Endodermal cell (in vitro differentiated cells): ENCODE measurements at regions not wholly inside any gene's neighbourhood (a gene's known extent, or its start where the extent isn't known, plus 50 kb on each side); places are given as distances from the start of the nearest gene placed in this dataset.
"Not testable (repeated sequence)": the region's sequence is repeated elsewhere in the genome, so short reads cannot be mapped to it uniquely, and the experiment has no call there.

Experiments used
- DNase-seq: peaks from one replicate; pipeline ENCODE4 v3.0.0-alpha.2; 2017
- H3K27ac ChIP-seq: 2 replicates; pipeline ENCODE4 v1.5.1; 2013; ENCODE audit warnings: mild to moderate bottlenecking, low read depth, low read length, moderate library complexity
- H3K27me3 ChIP-seq: 2 replicates; pipeline ENCODE4 v1.6.1; 2013; ENCODE audit warnings: mild to moderate bottlenecking, low read length, moderate library complexity; ENCODE audit not compliant: insufficient read depth, control insufficient read depth, poor library complexity, severe bottlenecking
- H3K36me3 ChIP-seq: 2 replicates; pipeline ENCODE4 v1.7.0; 2013; ENCODE audit warnings: mild to moderate bottlenecking, low read length, moderate library complexity; ENCODE audit not compliant: control insufficient read depth, insufficient read depth
- H3K4me1 ChIP-seq: one replicate; pipeline ENCODE4 v1.7.0; 2013; ENCODE audit warnings: low read length; ENCODE audit not compliant: control insufficient read depth, insufficient read depth
- H3K4me3 ChIP-seq: 2 replicates; pipeline ENCODE4 v1.5.1; 2013; ENCODE audit warnings: mild to moderate bottlenecking, low read length, moderate library complexity
- H3K9ac ChIP-seq: 2 replicates; pipeline ENCODE4 v1.6.1; 2013; ENCODE audit warnings: mild to moderate bottlenecking, low read length, moderate library complexity; ENCODE audit not compliant: poor library complexity, severe bottlenecking; ENCODE audit errors: extremely low read depth
- H3K9me3 ChIP-seq: 2 replicates; pipeline ENCODE4 v1.6.1; 2013; ENCODE audit warnings: mild to moderate bottlenecking, low read length, moderate library complexity; ENCODE audit not compliant: control insufficient read depth
- H3K27ac Mint-ChIP-seq: 2 replicates; pipeline ENCODE4 v1.8.0; 2020; ENCODE audit warnings: mixed read lengths
- H3K27me3 Mint-ChIP-seq: 2 replicates; pipeline ENCODE4 v1.8.0; 2021; ENCODE audit warnings: mild to moderate bottlenecking, mixed read lengths; ENCODE audit not compliant: insufficient read depth
- H3K36me3 Mint-ChIP-seq: 2 replicates; pipeline ENCODE4 v1.8.0; 2020; ENCODE audit warnings: low read depth, mixed read lengths
- H3K4me1 Mint-ChIP-seq: 2 replicates; pipeline ENCODE4 v1.8.0; 2020; ENCODE audit warnings: mixed read lengths
- H3K4me3 Mint-ChIP-seq: 2 replicates; pipeline ENCODE4 v1.8.0; 2020; ENCODE audit warnings: mild to moderate bottlenecking, moderate library complexity, mixed read lengths
- H3K9me3 Mint-ChIP-seq: 2 replicates; pipeline ENCODE4 v1.8.0; 2020; ENCODE audit warnings: mild to moderate bottlenecking, mixed read lengths
- CTCF ChIP-seq: fragments of 200-600 bp; sonication (generic); conservative IDR thresholded peaks from 2 replicates; pipeline ENCODE4 v1.5.0; 2021; ENCODE audit warnings: antibody characterized with exemption, mild to moderate bottlenecking
- WGBS, 2 experiments: methylation state at CpG; one replicate each; pipeline versions ENCODE4 v1.1.5 to v1.1.7; 2013; ENCODE audit warnings: missing lambda C conversion rate in 2 of 2, mixed read lengths in 1 of 2; ENCODE audit not compliant: insufficient coverage in 1 of 2, insufficient read length in 1 of 2; 5-methylcytosine and 5-hydroxymethylcytosine counted together

GRCh38 chr7:16089191-16089590 lies 332.1 kb downstream of the CRPPA start:
- H3K27ac Mint-ChIP-seq = no peak overlapping the region
- Histone ChIP-seq H3K36me3 (no peaks in the 10 kb centered on the region), H3K27me3 (no peaks in the 10 kb centered on the region), H3K9ac (no peak overlapping the region), H3K4me3 (no peak overlapping the region), H3K9me3 (no peaks in the 10 kb centered on the region), H3K4me1 (no peaks in the 10 kb centered on the region), H3K27ac (no peak overlapping the region)
- no peak overlapping the region for H3K4me3 Mint-ChIP-seq
- no peaks in the 10 kb centered on the region for H3K36me3 Mint-ChIP-seq
- 98 to 100% methylated on average over 2 to 8 of the region's 19 CpGs for WGBS, 2 experiments
- H3K9me3 Mint-ChIP-seq = no peaks in the 10 kb centered on the region
- no peaks in the 10 kb centered on the region for H3K4me1 Mint-ChIP-seq
- TF ChIP-seq CTCF = no peak
- no peak for DNase-seq
- no peaks in the 10 kb centered on the region for H3K27me3 Mint-ChIP-seq

GRCh38 chr7:16086743-16087142 lies 334.6 kb downstream of the CRPPA start:
- WGBS, 2 experiments = 96% methylated on average over 1 of the region's 1 CpG; no CpG with 5 or more reads in 1 of the 2 experiments
- Histone ChIP-seq H3K27me3 (no peaks in the 10 kb centered on the region), H3K9me3 (no peaks in the 10 kb centered on the region), H3K27ac (no peak overlapping the region), H3K9ac (no peak overlapping the region), H3K4me3 (no peak overlapping the region), H3K4me1 (no peaks in the 10 kb centered on the region), H3K36me3 (no peaks in the 10 kb centered on the region)
- H3K4me3 Mint-ChIP-seq = no peak overlapping the region
- TF ChIP-seq CTCF = no peak
- H3K9me3 Mint-ChIP-seq = no peaks in the 10 kb centered on the region
- DNase-seq = no peak
- no peaks in the 10 kb centered on the region for H3K4me1 Mint-ChIP-seq
- no peaks in the 10 kb centered on the region for H3K27me3 Mint-ChIP-seq
- no peak overlapping the region for H3K27ac Mint-ChIP-seq
- no peaks in the 10 kb centered on the region for H3K36me3 Mint-ChIP-seq

GRCh38 chr7:16085780-16086179 lies 335.6 kb downstream of the CRPPA start:
- H3K27ac ChIP-seq, H3K27me3 Mint-ChIP-seq, H3K27ac Mint-ChIP-seq, H3K9me3 Mint-ChIP-seq, H3K4me3 ChIP-seq, H3K4me3 Mint-ChIP-seq, DNase-seq, H3K36me3 Mint-ChIP-seq, H3K4me1 Mint-ChIP-seq, H3K9ac ChIP-seq, H3K4me1 ChIP-seq, H3K27me3 ChIP-seq, H3K36me3 ChIP-seq, H3K9me3 ChIP-seq: not testable (repeated sequence)
- 83 to 90% methylated on average over 2 to 6 of the region's 6 CpGs for WGBS, 2 experiments

- WGBS, 2 experiments = 94 to 95% methylated on average over 4 of the region's 4 CpGs
- Histone ChIP-seq H3K9ac (no peak overlapping the region), H3K36me3 (no peaks in the 10 kb centered on the region), H3K4me3 (no peak overlapping the region), H3K27me3 (no peaks in the 10 kb centered on the region), H3K4me1 (no peaks in the 10 kb centered on the region), H3K9me3 (no peaks in the 10 kb centered on the region), H3K27ac (no peak overlapping the region)
- Mint-ChIP-seq H3K4me1 (no peaks in the 10 kb centered on the region), H3K9me3 (no peaks in the 10 kb centered on the region), H3K4me3 (no peak overlapping the region), H3K36me3 (no peaks in the 10 kb centered on the region), H3K27me3 (no peaks in the 10 kb centered on the region), H3K27ac (no peak overlapping the region)
- no peak for DNase-seq
- no peak for TF ChIP-seq CTCF
Measured at GRCh38 chr7:16084875-16085274, 336.5 kb downstream of the CRPPA start.
